K562 (cell line): ENCODE measurements at regions not wholly inside any gene's neighbourhood (a gene's known extent, or its start where the extent isn't known, plus 50 kb on each side); places are given as distances from the start of the nearest gene placed in this dataset.

ENCODE experiments used
- ATAC-seq: fragments of 200-7000 bp; cut with Tn5 transposase; 3 replicates; pipeline ENCODE4 v1.9.1; 2020; ENCODE audit warnings: moderate library complexity
- BruUV-seq: library from RNA; stranded (reverse); fragments of 400-500 nt; replicated peaks from 2 replicates; lab custom pipeline; 2021; lab: Mats Ljungman, UMichigan
- CTCF ChIA-PET: fragments of 300-600 bp; formaldehyde crosslinking; extraction: SDS; loops from one replicate; lab custom pipeline; 2021; ENCODE audit warnings: low intra/inter-chr PET ratio; lab: Yijun Ruan, JAX
- POLR2A ChIA-PET: fragments of 300-600, 350-650 bp; sonication (Branson Sonifier 250); formaldehyde crosslinking; extraction: SDS; loops from one replicate; lab custom pipeline; 2021; ENCODE audit warnings: antibody characterized with exemption, inconsistent platforms; lab: Yijun Ruan, JAX
- DNase-seq, 4 experiments: peaks; one replicate each; pipeline versions ENCODE4 v3.0.0 to v3.0.0-alpha.2; 2011 to 2018; ENCODE audit warnings: low spot score in 3 of 4, mixed read lengths in 3 of 4; ENCODE audit errors: extremely low read depth in 1 of 4
- FAIRE-seq: peaks from 2 replicates; lab custom pipeline; 2011; peaks lifted over from hg19 to GRCh38; lab: Jason Lieb, UNC
- H2AFZ ChIP-seq: 2 replicates; pipeline ENCODE4 v1.6.0; 2011; ENCODE audit warnings: low read depth, low read length, control low read depth, inconsistent platforms
- H3K27ac ChIP-seq: fragments of 200-600 bp; 3 replicates; pipeline ENCODE4 v1.8.0; 2011; ENCODE audit warnings: low read depth, mild to moderate bottlenecking, control low read depth, inconsistent platforms, low read length, moderate library complexity, mixed read lengths; ENCODE audit errors: extremely low read depth
- H3K27me3 ChIP-seq, 2 experiments: fragments of 300-600 bp in 1 of 2; 2 replicates in 1 of 2; 3 replicates in 1 of 2; pipeline versions ENCODE4 v1.6.0 to v1.8.0; 2011; ENCODE audit warnings: inconsistent platforms in 2 of 2, low read length in 2 of 2, mild to moderate bottlenecking in 1 of 2, mixed read lengths in 1 of 2, moderate library complexity in 1 of 2; ENCODE audit not compliant: control insufficient read depth in 2 of 2, insufficient read depth in 2 of 2
- H3K36me3 ChIP-seq: fragments of 300-600 bp; 3 replicates; pipeline ENCODE4 v1.8.0; 2011; ENCODE audit warnings: mild to moderate bottlenecking, low read length, inconsistent platforms; ENCODE audit not compliant: control insufficient read depth, insufficient read depth
- H3K4me1 ChIP-seq, 2 experiments: fragments of 200-600 bp in 1 of 2; replicated peaks in 1 of 2; 2 replicates in 1 of 2; 3 replicates in 1 of 2; pipeline versions ENCODE4 v1.5.1 to v1.8.0; 2011; ENCODE audit warnings: inconsistent platforms in 2 of 2, low read length in 2 of 2, mild to moderate bottlenecking in 1 of 2, mixed read lengths in 1 of 2, moderate library complexity in 1 of 2; ENCODE audit not compliant: control insufficient read depth in 2 of 2, insufficient read depth in 2 of 2
- H3K4me2 ChIP-seq: 2 replicates; pipeline ENCODE4 v1.6.1; 2011; ENCODE audit warnings: low read length, control low read depth, inconsistent platforms, mixed read lengths; ENCODE audit not compliant: insufficient read depth
- H3K4me3 ChIP-seq: fragments of 200-600 bp; sonication (generic), shearing (Covaris generic); 2 replicates; pipeline ENCODE4 v1.5.1; 2016; ENCODE audit warnings: control low read depth, inconsistent platforms
- H3K79me2 ChIP-seq: fragments of 200-600 bp; 3 replicates; pipeline ENCODE4 v1.8.0; 2011; ENCODE audit warnings: low read length, inconsistent platforms; ENCODE audit not compliant: control insufficient read depth, insufficient read depth
- H3K9ac ChIP-seq, 2 experiments: 2 replicates each; pipeline versions ENCODE4 v1.6.0 to v1.6.1; 2011; ENCODE audit warnings: low read depth in 2 of 2, low read length in 2 of 2, control low read depth in 1 of 2, inconsistent platforms in 1 of 2, mild to moderate bottlenecking in 1 of 2, mixed read lengths in 1 of 2; ENCODE audit not compliant: insufficient read depth in 1 of 2
- H3K9me1 ChIP-seq: one replicate; pipeline ENCODE4 v1.6.0; 2011; ENCODE audit warnings: inconsistent platforms, mild to moderate bottlenecking, low read length, moderate library complexity; ENCODE audit not compliant: control insufficient read depth, insufficient read depth
- H3K9me3 ChIP-seq: replicated peaks from 2 replicates; pipeline ENCODE4 v1.5.1; 2011; ENCODE audit warnings: low read depth, low read length, inconsistent platforms; ENCODE audit not compliant: control insufficient read depth, insufficient read depth
- H4K20me1 ChIP-seq: replicated peaks from 2 replicates; pipeline ENCODE4 v1.6.1; 2011; ENCODE audit warnings: low read length, inconsistent platforms, mixed read lengths; ENCODE audit not compliant: control insufficient read depth, insufficient read depth
- ATF1 ChIP-seq, 2 experiments: fragments of 450-650 bp in 1 of 2; IDR thresholded peaks; 2 replicates each; pipeline ENCODE4 v1.6.1; 2016; ENCODE audit warnings: missing compliant biosample characterization in 1 of 2, missing genetic modification characterization in 1 of 2
- BRD9 ChIP-seq: fragments of 450-650 bp; IDR thresholded peaks from 2 replicates; pipeline ENCODE4 v1.6.1; 2018; ENCODE audit warnings: low read depth; ENCODE audit not compliant: partially characterized antibody
- CBX3 ChIP-seq, 2 experiments: IDR thresholded peaks; 1 replicate in 1 of 2; 2 replicates in 1 of 2; pipeline ENCODE4 v1.6.1; 2012; ENCODE audit warnings: inconsistent platforms in 2 of 2, low read length in 2 of 2, borderline replicate concordance in 1 of 2, control low read depth in 1 of 2
- MAZ ChIP-seq, 2 experiments: fragments of 450-650 bp in 1 of 2; sonication (generic) in 1 of 2; formaldehyde crosslinking; IDR thresholded peaks in 1 of 2; conservative IDR thresholded peaks in 1 of 2; 2 replicates each; pipeline versions ENCODE4 v1.4.0 to v1.5.0; 2020; ENCODE audit warnings: mild to moderate bottlenecking in 1 of 2, missing genetic modification reagents in 1 of 2
- MEIS2 ChIP-seq: fragments of 450-650 bp; IDR thresholded peaks from 2 replicates; pipeline ENCODE4 v1.6.1; 2014; ENCODE audit warnings: mild to moderate bottlenecking; ENCODE audit not compliant: partially characterized antibody
- MYC ChIP-seq, 2 experiments: fragments of 250-450 bp in 1 of 2; sonication (Bioruptor Pico) in 1 of 2; IDR thresholded peaks; 2 replicates each; pipeline versions ENCODE4 v1.5.1 to v1.6.1; 2012 to 2021; ENCODE audit warnings: low read depth in 2 of 2, borderline replicate concordance in 1 of 2, improper control_type of control experiment in 1 of 2, low read length in 1 of 2, mild to moderate bottlenecking in 1 of 2, moderate library complexity in 1 of 2
- NELFE ChIP-seq: IDR thresholded peaks from 2 replicates; pipeline ENCODE4 v1.6.1; 2011; ENCODE audit warnings: mild to moderate bottlenecking; ENCODE audit not compliant: insufficient read depth, insufficient read length
- POLR2H ChIP-seq: IDR thresholded peaks from 2 replicates; pipeline ENCODE4 v1.6.1; 2016; ENCODE audit warnings: missing genetic modification characterization, low read depth, mild to moderate bottlenecking, control low read depth, missing compliant biosample characterization, moderate library complexity
- RAD21 ChIP-seq, 2 experiments: fragments of 250-450 bp in 1 of 2; fragments of 450-650 bp in 1 of 2; sonication (Bioruptor Pico) in 1 of 2; formaldehyde crosslinking in 1 of 2; IDR thresholded peaks in 1 of 2; conservative IDR thresholded peaks in 1 of 2; 2 replicates each; pipeline versions ENCODE4 v1.4.0 to v1.8.0; 2020 to 2022; ENCODE audit warnings: mild to moderate bottlenecking in 2 of 2, moderate library complexity in 1 of 2
- RCOR1 ChIP-seq, 2 experiments: IDR thresholded peaks; 2 replicates each; pipeline ENCODE4 v1.6.1; 2012; ENCODE audit warnings: low read depth in 2 of 2, low read length in 2 of 2, borderline replicate concordance in 1 of 2, improper control_type of control experiment in 1 of 2
- TEAD1 ChIP-seq, 2 experiments: fragments of 450-650 bp in 1 of 2; sonication (generic) in 1 of 2; formaldehyde crosslinking; IDR thresholded peaks; 2 replicates each; pipeline versions ENCODE4 v1.4.0 to v1.8.0; 2020 to 2022; ENCODE audit warnings: mild to moderate bottlenecking in 2 of 2, missing genetic modification reagents in 1 of 2
- ZNF408 ChIP-seq: fragments of 250-450 bp; sonication (Bioruptor Pico); IDR thresholded peaks from 2 replicates; pipeline ENCODE4 v1.4.0; 2020; ENCODE audit warnings: low read depth, mild to moderate bottlenecking, moderate library complexity
- ZNF511 ChIP-seq: sonication (generic); formaldehyde crosslinking; IDR thresholded peaks from 2 replicates; pipeline ENCODE4 v1.8.0; 2022; ENCODE audit warnings: mild to moderate bottlenecking, missing genetic modification reagents
- ZNF583 ChIP-seq: fragments of 250-450 bp; sonication (Bioruptor Pico); IDR thresholded peaks from 2 replicates; pipeline ENCODE4 v1.4.0; 2020
- WGBS: fragments of 100-300 bp; shearing (Covaris generic); methylation state at CpG from one replicate; pipeline ENCODE4 v1.1.6; 2016; ENCODE audit warnings: low coverage, mixed read lengths; ENCODE audit not compliant: insufficient coverage; ENCODE audit errors: missing lambda C conversion rate; 5-methylcytosine and 5-hydroxymethylcytosine counted together
- in situ Hi-C: fragments of 300-500 bp; cut with MboI; formaldehyde crosslinking; loops from 4 replicates; pipeline ENCODE4 v1.15.0; 2018; ENCODE audit warnings: inconsistent platforms, mixed read lengths
- intact Hi-C: fragments of 100-400 bp; cut with micrococcal nuclease; formaldehyde crosslinking; loops from 2 replicates; pipeline ENCODE4 v1.14.2; 2022
- TF ChIP-seq, protein P1 (sequence below), 3 experiments: IDR thresholded peaks in 2 of 3; conservative IDR thresholded peaks in 1 of 3; 2 replicates each; pipeline ENCODE4 v1.5.1; 2011 to 2012; ENCODE audit warnings: low read length in 3 of 3, mild to moderate bottlenecking in 3 of 3, control low read depth in 2 of 3, improper control_type of control experiment in 1 of 3, inconsistent platforms in 1 of 3, low read depth in 1 of 3, mixed read lengths in 1 of 3, moderate library complexity in 1 of 3; ENCODE audit not compliant: insufficient read depth in 2 of 3
- TF ChIP-seq, protein P2 (sequence below): conservative IDR thresholded peaks from 2 replicates; pipeline ENCODE4 v1.6.1; 2011; ENCODE audit warnings: low read depth, mild to moderate bottlenecking, low read length; ENCODE audit not compliant: control insufficient read depth

GRCh38 chr7:142438235-142438922 lies 180.5 kb upstream of the PRSS58 start:
- H3K9me1 ChIP-seq: no peaks in the 10 kb centered on the region
- DNase-seq (peak; percentile 68 to 87 (median 76)), ATAC-seq (peak; percentile 98), FAIRE-seq (peak; percentile 83)
- H3K79me2 ChIP-seq: no peaks in the 10 kb centered on the region
- H2AFZ ChIP-seq: no peak overlapping the region
- no peak overlapping the region for H3K4me3 ChIP-seq
- intact Hi-C loops (no loop called here), in situ Hi-C loops (no loop called here)
- under 1% methylated on average over 12 of the region's 12 CpGs for whole genome bisulfite sequencing
- no TSS peak for BruUV-seq
- no peak overlapping the region for H3K9ac ChIP-seq
- no peaks in the 10 kb centered on the region for H3K36me3 ChIP-seq
- no peaks in the 10 kb centered on the region for H3K9me3 ChIP-seq
- H4K20me1 ChIP-seq: no peaks in the 10 kb centered on the region
- no peak overlapping the region for H3K4me2 ChIP-seq
- ChIA-PET CTCF (interaction anchor here (0.7 to 1.1 kb wide), 2 partner anchors 45 to 776 kb away, joined by 3 read pairs; no protein-coding TSS in a partner anchor), POLR2A (no interaction called here)
- H3K27me3 ChIP-seq: peaks cover 0 to 4% of the 10 kb centered on the region in 2 experiments; a peak in 1 of 5 replicates
- no peaks in the 10 kb centered on the region for H3K4me1 ChIP-seq
- H3K27ac ChIP-seq: no peak overlapping the region
- no peak for TF ChIP-seq ZNF408 (CRISPR knock-in tag)
- TF ChIP-seq, protein P1, sequence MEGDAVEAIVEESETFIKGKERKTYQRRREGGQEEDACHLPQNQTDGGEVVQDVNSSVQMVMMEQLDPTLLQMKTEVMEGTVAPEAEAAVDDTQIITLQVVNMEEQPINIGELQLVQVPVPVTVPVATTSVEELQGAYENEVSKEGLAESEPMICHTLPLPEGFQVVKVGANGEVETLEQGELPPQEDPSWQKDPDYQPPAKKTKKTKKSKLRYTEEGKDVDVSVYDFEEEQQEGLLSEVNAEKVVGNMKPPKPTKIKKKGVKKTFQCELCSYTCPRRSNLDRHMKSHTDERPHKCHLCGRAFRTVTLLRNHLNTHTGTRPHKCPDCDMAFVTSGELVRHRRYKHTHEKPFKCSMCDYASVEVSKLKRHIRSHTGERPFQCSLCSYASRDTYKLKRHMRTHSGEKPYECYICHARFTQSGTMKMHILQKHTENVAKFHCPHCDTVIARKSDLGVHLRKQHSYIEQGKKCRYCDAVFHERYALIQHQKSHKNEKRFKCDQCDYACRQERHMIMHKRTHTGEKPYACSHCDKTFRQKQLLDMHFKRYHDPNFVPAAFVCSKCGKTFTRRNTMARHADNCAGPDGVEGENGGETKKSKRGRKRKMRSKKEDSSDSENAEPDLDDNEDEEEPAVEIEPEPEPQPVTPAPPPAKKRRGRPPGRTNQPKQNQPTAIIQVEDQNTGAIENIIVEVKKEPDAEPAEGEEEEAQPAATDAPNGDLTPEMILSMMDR (IDR thresholded peaks at IDR 0.05 in 2 of 3, conservative IDR thresholded peaks at IDR 0.05 in 1 of 3; ENCODE audit: insufficient read depth in 2 of 3, low read depth in 1 of 3, low read length in 3 of 3): peak; percentile 86 to 97 (median 87)
- no peak for TF ChIP-seq BRD9
- no peak for TF ChIP-seq ATF1 (CRISPR knock-in tag; IDR thresholded peaks at IDR 0.05)
- TF ChIP-seq ATF1 (tag; IDR thresholded peaks at IDR 0.05): no peak
- 0 out of 4 replicates have a peak, but pooled peaks of 1 of the 2 experiments have one; percentile 33 for TF ChIP-seq TEAD1 (CRISPR knock-in tag; IDR thresholded peaks at IDR 0.05)
- 0 out of 2 replicates have a peak, but pooled peaks have one; percentile 31 for TF ChIP-seq ZNF511 (CRISPR knock-in tag)
- peak in 1 of 2 experiments; percentile 33; a peak in 1 of 4 replicates for TF ChIP-seq RCOR1 (IDR thresholded peaks at IDR 0.05; ENCODE audit: borderline replicate concordance in 1 of 2, low read depth in 2 of 2, low read length in 2 of 2)
- TF ChIP-seq NELFE: no peak
- no peak for TF ChIP-seq ZNF583 (CRISPR knock-in tag)
- TF ChIP-seq MAZ (CRISPR knock-in tag; conservative IDR thresholded peaks at IDR 0.05 in 1 of 2, IDR thresholded peaks at IDR 0.05 in 1 of 2): peak in 1 of 2 experiments; percentile 70; a peak in 1 of 4 replicates
- 0 out of 3 replicates have a peak, but pooled peaks of 1 of the 2 experiments have one; percentile 17 for TF ChIP-seq CBX3 (IDR thresholded peaks at IDR 0.05; ENCODE audit: borderline replicate concordance in 1 of 2, low read length in 2 of 2)
- TF ChIP-seq MYC (IDR thresholded peaks at IDR 0.05; ENCODE audit: low read depth, low read length): peak; percentile 32; the same call in 1 of the 2 replicates
- TF ChIP-seq MYC (CRISPR knock-in tag; IDR thresholded peaks at IDR 0.05; ENCODE audit: borderline replicate concordance, low read depth): no peak
- no peak for TF ChIP-seq POLR2H (tag)
- TF ChIP-seq, protein P2, sequence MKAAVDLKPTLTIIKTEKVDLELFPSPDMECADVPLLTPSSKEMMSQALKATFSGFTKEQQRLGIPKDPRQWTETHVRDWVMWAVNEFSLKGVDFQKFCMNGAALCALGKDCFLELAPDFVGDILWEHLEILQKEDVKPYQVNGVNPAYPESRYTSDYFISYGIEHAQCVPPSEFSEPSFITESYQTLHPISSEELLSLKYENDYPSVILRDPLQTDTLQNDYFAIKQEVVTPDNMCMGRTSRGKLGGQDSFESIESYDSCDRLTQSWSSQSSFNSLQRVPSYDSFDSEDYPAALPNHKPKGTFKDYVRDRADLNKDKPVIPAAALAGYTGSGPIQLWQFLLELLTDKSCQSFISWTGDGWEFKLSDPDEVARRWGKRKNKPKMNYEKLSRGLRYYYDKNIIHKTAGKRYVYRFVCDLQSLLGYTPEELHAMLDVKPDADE: no peak
- TF ChIP-seq MEIS2: peak; percentile 23
- peak in 1 of 2 experiments; percentile 47; a peak in 2 of 4 replicates for TF ChIP-seq RAD21 (CRISPR knock-in tag; conservative IDR thresholded peaks at IDR 0.05 in 1 of 2, IDR thresholded peaks at IDR 0.05 in 1 of 2)
